ENCODE measurements at regions not wholly inside any gene's neighbourhood (a gene's known extent, or its start where the extent isn't known, plus 50 kb on each side); places are given as distances from the start of the nearest gene placed in this dataset.

- DNase-seq (ENCODE audit: low read depth) = no peak
Observed at GRCh38 chr6:156647991-156648390, 129.2 kb upstream of the ARID1B start.

DNA sequence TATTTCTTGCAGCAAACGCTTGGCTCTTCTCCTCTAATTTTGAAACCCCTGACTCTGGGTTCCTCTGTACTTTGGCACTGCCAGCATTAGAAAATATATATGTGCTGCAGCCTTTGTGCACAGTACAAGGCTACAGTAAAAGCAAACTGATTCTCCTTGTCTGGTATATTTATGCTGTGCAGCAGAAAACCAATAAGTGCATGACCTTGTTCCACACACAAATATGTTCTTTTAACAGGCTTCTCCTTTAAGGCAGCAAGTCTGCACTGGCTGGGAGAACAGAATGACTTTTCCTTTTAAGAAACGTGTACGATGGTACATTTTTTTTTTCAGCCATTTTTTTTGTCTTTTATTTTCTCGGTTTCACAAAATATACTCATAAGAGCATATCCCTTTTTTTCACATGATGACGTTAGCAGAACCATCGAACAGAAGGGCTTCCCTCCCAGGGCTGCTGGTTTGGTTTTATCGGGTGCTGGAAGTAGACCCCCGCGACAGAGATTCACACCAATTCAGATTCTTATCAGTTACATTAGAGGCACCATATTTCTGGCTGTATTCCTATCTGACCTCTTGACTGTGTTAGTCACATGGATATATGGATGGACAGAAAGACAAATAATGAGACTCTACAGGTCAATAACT, 129.9 kb upstream of the ARID1B start:
- no peak for DNase-seq (ENCODE audit: low read depth)

DNA sequence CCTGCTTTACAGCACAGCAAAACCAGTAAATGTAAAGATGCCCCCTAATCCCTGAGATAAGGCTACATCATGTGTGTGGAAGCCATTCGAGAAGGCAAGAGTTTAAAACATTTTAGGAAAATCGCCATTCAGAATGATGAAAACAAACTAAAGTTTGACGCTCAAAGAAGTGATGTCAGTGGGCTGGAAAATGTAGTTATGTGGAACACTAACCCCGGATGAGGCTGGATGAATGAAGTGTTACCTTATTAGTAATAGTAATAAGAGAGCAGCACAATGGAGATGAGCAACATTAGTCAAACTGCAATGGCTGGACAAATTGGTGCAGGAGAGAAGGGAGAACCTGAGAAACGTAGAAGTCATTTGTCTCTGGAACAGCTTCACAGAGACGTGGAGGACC, 130.7 kb upstream of the ARID1B start:
- DNase-seq (ENCODE audit: low read depth) = no peak

- DNase-seq (ENCODE audit: low read depth) = peak; percentile 87
Observed at GRCh38 chr6:156645097-156645496, 132.1 kb upstream of the ARID1B start.

- peak; percentile 26 for DNase-seq (ENCODE audit: low read depth)
Observed at GRCh38 chr6:156639009-156639721, 138.0 kb upstream of the ARID1B start.

DNA sequence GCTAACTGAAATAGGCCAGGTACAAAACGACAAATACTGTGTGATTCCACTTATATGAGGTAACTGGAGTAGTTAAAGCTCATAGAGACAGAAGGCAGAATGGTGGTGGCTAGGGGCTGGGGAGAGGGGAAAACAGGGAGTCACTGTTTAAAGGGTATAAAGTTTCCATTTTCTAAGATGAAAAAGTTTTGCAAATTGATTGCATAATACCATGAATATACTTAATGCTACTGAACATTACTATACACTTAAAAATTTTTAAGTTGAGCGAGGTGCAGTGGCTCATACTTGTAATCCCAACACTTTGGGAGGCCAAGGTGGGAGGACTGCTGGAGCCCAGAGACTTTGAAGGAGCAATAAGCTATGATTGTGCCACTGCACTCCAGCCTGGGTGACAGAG, 138.6 kb upstream of the ARID1B start:
- DNase-seq (ENCODE audit: low read depth) = no peak

DNA sequence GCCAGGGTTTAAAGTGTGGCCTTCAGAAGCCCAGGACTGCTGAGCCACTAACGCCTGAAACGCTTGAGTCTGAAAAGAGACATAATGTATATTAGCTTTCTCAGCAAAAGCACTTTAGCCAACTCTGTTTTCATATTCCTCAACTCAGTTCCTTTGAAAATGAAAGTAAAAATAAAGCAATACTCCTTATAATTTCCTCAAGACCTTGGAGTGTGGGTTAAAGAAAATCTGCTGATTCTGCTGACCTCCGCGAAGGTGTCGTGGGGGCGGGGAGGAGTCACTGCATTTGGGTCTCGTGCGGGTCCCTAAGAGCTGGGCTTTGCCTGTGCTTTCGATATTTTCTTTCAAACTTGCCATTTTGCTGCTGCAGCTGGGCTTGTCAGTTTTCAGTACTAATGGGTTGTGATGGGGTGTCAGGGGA, 142.2 kb upstream of the ARID1B start:
- no peak for DNase-seq (ENCODE audit: low read depth)

GRCh38 chr6:156634048-156634447, 143.1 kb upstream of the ARID1B start:
- no peak for DNase-seq (ENCODE audit: low read depth)

- DNase-seq (ENCODE audit: low read depth) = no peak
Observed at GRCh38 chr6:156633291-156633690, 143.9 kb upstream of the ARID1B start.

DNA sequence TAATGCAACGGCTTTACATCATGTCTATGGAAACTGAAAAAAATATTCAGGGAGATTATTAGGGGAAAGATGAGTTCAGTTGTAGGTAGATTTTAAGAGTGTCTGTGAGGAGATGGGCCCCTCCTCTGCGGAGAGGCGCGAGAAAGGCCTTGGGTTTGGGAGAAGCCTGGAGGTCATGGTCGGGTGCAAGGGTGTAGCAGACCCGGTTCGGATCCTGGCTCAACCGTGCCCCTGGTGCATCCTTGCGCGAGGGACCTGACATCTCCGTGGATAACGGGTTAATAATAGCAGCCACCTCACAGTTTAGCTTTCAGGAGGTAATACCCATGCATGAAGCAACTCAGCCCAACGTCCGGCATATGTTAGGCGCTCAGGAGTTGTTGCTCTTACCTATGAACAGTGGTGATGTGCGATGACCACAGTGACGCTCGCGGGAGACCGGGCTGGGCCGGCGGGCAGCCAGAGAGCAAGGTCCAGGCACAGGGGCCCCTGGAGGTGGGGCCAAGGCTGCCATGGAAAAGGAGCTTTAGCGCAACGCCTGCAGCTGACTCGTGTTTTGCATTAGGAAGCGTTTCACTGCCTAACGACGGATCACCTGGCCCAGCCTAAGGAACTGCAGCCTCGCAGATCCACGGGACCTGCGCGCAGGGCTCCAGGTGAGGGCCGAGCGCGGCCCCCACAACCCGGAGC, 146.4 kb upstream of the ARID1B start:
- no peak for DNase-seq (ENCODE audit: low read depth)

- DNase-seq (ENCODE audit: low read depth) = no peak
Observed at GRCh38 chr6:156628805-156629204, 148.4 kb upstream of the ARID1B start.

- DNase-seq (ENCODE audit: low read depth) = no peak
Observed at GRCh38 chr6:156627524-156627923, 149.7 kb upstream of the ARID1B start.

DNA sequence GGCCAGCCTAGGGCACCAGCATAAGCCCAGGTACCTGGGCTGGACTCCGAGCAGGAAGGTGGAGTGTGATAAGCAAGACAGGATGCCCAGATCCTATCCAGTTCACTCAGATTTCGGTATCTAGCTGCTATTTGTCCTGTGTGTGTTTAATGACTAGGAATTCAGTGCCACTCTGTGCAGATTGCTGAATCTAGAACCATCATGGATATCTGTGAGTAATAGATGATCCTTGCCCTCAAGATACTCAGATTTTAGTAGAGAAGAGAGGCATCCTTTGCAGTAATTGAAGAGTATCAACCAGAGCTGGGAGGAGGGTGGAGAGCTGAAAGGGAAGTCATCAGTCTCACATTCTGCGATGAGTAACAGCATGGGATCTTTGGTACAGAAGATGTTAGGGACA, 155.0 kb upstream of the ARID1B start:
- DNase-seq (ENCODE audit: low read depth) = no peak

DNA sequence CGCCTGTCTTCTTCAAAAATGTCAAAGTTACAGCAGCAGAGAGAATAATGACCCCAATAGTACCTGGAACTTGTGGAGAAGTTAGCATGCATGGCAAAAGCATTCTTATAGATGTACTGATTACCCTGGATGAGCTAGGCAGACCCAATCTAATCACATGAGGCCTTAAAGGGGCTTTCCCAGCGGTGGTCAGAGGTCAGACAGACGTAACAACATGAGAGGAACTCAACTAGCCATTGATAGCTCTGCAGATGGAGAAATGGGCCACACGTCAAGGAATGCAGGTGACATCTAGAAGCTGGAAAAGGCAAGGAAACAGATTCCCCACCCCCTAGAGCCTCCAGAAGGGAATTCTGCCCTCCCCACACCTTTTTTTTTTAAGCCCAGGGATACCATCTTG, 156.8 kb upstream of the ARID1B start:
- no peak for DNase-seq (ENCODE audit: low read depth)

- DNase-seq (ENCODE audit: low read depth) = no peak
Observed at GRCh38 chr6:156618600-156619205, 158.5 kb upstream of the ARID1B start.

DNA sequence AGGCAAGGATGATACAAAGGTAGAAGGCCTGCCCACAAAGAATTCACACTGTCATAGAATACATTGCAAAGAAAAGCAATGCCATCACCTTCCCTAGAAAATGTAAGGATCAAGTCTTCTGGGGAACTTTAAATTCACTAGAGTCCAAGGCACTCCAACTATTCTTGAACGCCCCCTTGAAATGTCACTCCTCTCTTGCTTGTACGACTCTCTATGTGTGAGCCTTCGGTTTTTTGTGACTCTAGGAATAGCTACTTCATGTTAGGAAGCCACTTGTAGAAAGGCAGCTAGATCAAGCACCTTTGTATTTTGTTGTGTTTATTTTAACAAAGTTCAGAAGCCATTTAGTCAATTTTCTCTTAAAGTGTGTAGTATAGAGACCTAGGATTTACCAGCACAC, 159.2 kb upstream of the ARID1B start:
- no peak for DNase-seq (ENCODE audit: low read depth)

DNA sequence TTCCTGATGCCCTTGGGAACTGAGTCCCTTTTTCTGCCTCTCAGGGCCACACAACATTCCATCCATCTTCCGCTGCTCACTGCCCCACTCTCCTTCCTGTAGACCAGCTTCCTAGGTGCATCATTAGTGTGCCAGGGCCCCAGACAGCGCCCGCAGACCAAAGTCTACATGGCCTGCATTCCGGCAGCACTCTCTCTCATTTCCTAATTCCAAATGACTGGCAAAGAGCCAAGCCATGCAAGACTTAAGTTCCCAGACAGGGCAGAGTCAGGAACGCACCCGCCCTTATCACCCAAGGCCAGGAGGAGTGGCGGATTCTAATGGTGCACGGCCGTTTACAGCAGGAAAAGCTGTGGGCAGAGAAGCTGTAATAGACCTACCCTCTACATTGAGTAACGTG, 159.8 kb upstream of the ARID1B start:
- DNase-seq (ENCODE audit: low read depth) = peak; percentile 81

- no peak for DNase-seq (ENCODE audit: low read depth)
Observed at GRCh38 chr6:156616495-156616894, 160.7 kb upstream of the ARID1B start.

DNA sequence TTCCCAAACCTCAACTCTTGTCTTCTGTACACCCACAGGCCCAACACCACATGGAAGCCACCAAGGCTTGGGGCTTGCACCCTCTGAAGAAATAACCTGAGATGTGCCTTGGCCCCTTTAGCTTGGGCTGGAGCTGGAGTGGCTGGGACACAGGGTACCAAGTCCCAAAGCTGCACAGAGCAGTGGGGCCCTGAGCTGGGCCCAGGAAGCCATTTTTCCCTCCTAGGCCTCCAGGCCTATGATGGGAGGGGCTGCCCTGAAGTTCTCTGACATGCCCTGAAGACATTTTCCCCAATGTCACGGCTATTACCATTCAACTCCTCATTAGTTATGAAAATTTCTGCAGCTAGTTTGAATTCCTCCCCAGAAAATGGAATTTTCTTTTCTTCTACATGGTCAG, 163.2 kb upstream of the ARID1B start:
- no peak for DNase-seq (ENCODE audit: low read depth)

GRCh38 chr6:156612361-156612760, 164.8 kb upstream of the ARID1B start:
- DNase-seq (ENCODE audit: low read depth) = no peak

- DNase-seq (ENCODE audit: low read depth) = no peak
Observed at GRCh38 chr6:156602066-156602385, 175.2 kb upstream of the ARID1B start.

DNA sequence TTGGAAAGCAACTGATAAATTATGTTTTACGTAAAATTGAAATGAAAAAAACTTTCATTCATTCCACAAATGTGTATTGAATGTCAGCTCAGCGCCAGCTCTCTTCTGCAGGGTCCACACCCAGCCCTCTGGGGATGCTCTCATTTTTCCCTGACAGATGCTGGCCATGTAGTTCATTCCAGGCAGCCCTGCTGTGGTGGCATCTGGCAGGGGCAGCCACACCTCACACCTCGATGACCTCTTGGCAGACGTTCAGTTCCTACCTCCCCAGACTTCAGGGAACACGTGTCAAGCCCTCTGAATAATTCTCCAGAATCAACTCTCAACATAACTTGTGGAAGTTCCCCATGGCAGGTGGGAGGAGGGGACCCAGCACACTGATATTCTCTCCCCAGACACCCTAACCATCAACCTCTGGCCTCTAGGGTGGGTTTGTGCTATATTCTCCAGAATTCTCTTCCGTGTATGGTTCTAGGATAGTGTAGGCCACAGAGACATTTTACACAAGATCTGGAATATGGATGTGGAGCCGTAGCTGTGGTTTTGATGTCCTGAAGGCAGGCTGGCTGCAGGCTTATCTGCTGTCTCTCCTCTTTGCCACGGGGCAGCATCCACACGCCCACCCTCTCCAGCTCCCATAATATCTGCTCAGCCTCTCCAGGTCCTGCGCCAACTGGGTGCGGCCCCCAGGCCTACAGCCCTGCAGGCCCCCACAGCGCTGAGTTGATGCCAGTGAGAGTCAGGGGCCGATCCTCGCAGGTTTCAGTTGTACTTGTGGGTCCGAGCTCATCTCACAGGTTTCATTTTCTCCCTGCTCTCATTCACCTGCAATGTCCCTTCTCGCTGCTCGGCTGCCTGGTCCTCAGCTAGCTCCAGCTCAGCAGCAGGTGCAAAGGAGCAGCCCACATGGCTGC, 175.8 kb upstream of the ARID1B start:
- no peak for DNase-seq (ENCODE audit: low read depth)

All from amniotic epithelial cell (primary cell).